HG03439 (cell line): ENCODE measurements at regions not wholly inside any gene's neighbourhood (a gene's known extent, or its start where the extent isn't known, plus 50 kb on each side); places are given as distances from the start of the nearest gene placed in this dataset.

Source experiments
- ATAC-seq: cut with Tn5 transposase; IDR thresholded peaks from one replicate; pipeline ENCODE4 v1.9.1; 2021; ENCODE audit warnings: mild to moderate bottlenecking, moderate library complexity; ENCODE audit not compliant: unreplicated experiment

GRCh38 chr5:116655431-116655830 is 80.8 kb upstream of the SEMA6A start:
- no peak for ATAC-seq

- ATAC-seq: no peak
These were observed 80.3 kb upstream of the SEMA6A start for GRCh38 chr5:116654925-116655324.

DNA sequence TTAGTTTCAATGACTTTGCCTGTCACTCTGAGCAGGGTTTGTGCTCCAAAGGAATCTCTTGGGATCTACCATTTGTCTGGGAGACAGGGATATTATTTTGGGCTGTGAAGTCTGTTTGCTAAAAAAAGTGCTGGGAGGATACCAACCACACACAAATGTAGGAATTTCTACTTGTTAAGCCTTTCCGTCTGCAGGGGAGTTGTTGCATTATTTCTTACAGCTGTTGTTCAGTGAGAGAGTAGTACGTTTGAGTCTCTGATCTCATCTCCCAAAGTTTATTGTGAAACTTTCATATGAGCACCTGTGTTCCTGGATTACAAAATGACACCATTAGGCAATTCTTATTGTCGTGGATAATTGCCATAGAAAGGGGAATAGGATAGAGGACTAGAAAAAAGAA is 78.3 kb upstream of the SEMA6A start:
- ATAC-seq: no peak

GRCh38 chr5:116652196-116652729 is 77.6 kb upstream of the SEMA6A start:
- peak; percentile 89 for ATAC-seq

- ATAC-seq: peak; percentile 8
These were observed 77.0 kb upstream of the SEMA6A start for GRCh38 chr5:116651653-116652052.

GRCh38 chr5:116650964-116651363 is 76.3 kb upstream of the SEMA6A start:
- ATAC-seq: no peak

DNA sequence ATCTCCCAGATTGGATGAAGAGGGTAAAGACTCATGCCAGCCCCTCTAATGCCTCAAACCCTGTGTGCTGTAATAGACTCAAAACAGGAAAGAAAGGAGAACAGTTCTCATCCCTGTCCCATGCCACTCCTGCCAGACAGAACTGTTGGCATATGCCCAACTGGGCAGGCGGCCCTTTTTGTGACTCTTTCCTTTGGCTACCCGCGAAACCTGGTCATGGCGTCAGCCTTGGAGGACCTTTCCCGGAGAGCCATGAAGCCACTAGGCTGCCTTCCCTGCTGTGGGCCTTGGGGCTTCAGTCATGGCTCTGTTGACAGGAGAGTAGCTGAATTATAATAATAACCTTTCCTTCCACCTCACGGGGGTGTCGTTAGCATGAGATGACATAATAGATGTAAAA is 75.9 kb upstream of the SEMA6A start:
- no peak for ATAC-seq

DNA sequence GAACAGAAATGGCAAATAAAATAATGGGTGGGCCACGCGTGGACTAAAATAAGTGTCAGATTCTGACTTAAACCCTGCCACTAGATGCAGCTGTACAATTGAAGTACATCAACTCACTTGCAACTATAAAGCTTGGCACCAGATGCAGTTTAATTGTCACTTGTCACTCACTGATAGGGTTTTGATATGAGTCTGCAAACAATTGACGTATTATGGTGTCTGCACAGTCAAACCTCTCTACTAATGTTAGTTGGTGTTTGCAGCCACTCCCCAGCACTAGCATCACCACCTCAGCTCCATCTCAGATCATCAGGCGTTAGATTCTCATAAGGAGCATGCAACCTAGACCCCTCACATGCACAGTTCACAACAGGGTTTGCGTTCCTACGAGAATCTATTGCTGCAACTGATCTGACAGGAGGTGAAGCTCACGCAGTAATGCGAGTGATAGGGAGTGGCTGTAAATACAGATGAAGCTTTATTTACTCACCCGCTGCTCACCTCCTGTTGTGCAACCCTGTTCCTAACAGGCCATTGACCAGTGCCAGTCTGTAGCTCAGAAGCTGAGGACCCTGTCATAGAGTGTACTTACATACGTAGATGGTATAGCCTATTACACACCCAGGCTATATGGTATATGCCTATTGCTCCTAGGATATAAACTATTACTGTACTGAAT is 72.1 kb upstream of the SEMA6A start:
- ATAC-seq: no peak

DNA sequence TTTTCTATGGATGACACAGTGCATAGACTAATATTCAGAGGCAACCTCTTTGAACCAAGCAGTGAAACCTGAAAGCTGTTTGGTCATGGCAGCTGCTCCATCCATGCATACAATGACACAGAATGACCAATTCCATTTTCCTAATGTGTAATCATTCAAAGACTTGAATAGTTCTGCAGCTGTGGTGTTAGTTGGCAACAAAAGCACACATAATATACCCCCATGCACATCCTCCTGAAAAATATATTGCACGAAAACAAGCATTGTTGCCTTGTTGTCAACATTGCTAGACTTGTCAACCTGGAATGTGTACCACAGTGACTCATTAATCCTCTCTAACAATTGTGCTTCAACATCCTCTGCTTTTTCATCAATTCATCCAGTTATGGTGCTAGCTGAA is 71.0 kb upstream of the SEMA6A start:
- no peak for ATAC-seq

GRCh38 chr5:116640236-116640635 is 65.6 kb upstream of the SEMA6A start:
- ATAC-seq: no peak

DNA sequence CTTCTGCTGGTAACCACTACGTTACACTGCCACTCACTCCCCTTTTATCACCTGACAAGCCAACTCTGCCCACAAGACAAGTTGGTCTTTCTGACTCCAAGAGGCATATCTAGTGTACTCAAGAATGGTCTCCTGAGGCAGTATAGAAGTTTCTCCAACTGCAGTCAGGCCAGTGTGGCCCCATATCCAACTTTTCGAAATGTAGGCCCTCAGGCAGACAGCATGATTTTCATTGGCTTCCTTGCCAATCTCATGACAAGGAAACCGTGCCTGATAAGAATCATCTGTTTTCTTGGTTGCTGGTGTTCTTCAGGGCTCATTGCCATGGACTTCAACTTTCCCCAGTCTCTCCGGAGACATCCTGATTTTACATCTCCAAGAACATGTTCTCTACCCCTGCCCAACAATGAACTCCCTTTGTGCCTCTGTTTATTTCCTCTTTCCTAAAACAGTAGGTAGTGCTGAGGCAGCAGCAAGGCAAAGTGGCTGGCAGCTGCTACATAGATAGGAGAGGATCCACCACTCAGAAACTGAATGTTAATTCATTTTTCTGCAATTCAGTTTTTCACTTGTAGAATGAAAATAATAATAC is 62.6 kb upstream of the SEMA6A start:
- no peak for ATAC-seq

DNA sequence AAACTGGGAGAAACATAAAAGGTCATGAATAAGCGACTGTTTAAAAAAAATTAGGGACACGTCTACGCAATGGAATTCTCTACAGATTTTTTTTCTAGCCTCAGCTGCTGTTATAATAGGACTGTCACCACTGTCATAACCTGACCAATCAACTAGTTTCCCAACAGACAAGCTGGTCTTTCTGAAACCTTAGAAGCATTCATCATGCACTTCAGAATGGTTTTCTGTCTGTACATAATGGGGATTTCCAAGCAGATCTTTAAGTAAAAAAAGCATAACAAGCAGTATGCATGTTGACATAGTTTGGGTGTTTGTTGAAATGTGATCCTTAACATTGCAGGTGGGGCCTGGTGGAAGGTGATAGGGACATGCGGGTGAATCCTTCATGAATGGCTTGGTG is 58.3 kb upstream of the SEMA6A start:
- no peak for ATAC-seq

GRCh38 chr5:116631147-116631546 is 56.5 kb upstream of the SEMA6A start:
- ATAC-seq: no peak

- no peak for ATAC-seq
These were observed 54.5 kb upstream of the SEMA6A start for GRCh38 chr5:116629168-116629567.

- ATAC-seq: peak; percentile 77
These were observed 52.5 kb upstream of the SEMA6A start for GRCh38 chr5:116626945-116627679.

DNA sequence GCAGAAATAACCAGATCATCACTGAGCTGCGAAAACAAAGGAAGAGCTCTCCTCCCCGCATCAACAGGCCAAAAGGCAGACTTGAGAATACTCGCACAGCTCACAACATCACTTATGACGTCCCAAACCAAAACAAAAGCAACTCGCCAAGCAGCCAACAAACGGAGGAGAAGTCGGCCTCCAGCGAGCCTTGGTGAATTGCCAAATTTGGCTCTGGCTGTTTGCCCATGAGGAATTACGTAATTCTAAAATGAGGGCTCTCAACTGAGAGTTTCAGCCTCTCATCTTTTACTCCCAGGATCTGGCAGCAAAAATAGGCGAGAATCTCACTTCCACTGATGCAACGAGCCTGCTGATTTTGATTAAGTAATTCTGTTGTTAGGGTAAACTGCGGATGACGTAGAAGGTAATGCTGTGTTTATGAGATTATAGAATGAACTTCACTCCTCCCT is 51.7 kb upstream of the SEMA6A start:
- ATAC-seq: no peak
